CD4-positive, alpha-beta T cell treated with Interleukin-10 for 1 hour (primary cell): ENCODE measurements at regions not wholly inside any gene's neighbourhood (a gene's known extent, or its start where the extent isn't known, plus 50 kb on each side); places are given as distances from the start of the nearest gene placed in this dataset.
"Not testable (repeated sequence)": the region's sequence is repeated elsewhere in the genome, so short reads cannot be mapped to it uniquely, and the experiment has no call there.

ENCODE experiments used
- DNase-seq: peaks from one replicate; pipeline ENCODE4 v3.0.0-alpha.2; 2020

DNA sequence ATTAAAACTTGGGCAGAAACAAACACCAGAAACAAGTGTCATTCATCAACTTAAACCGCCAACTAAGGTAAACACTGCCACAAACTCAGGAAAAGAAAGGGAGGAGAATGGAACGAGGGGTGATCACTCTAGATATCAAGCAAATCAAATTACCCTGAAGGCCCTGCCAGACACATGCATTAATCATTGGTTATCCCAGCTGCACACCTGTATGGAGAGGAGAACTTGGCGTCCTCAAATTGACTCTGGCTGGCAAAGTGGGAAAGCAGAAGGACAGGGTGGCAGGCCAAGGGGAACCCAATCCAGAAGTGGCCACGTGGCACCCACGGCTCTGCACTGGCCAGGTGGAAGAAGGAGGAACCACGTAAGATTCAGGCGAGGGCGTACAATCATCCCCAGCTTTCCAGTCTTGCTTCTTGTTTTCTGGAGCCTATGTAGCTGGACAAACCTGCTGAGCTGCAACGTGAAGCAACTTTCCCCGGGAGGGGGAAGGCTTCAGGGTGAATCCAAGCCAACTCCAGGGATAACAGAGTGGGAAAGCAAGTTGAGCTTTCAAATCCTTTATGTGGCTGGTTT is 156.2 kb upstream of the JARID2 start:
- no peak for DNase-seq

DNA sequence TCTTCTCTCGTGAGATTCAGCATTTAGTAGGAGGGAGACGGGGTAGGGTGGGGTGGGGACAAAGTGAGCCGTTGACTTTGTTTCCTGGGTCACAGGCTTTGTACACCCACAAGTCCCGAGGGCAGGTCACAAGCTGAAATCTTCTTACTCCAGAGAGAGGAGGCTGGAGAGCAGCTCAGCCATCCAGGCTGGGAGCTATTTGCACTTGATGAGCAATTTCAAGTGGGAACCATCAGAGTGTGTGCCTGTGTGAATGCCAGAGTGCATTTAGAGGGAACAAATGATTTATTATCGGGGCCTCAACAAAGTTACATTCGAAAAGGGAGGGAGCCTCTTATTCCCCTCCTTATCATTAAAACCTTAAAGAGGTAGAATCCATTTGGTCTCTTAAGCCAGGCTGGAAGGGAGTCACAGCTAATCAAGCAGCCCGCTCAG is 155.7 kb upstream of the JARID2 start:
- no peak for DNase-seq

GRCh38 chr6:15090745-15091384 is 155.0 kb upstream of the JARID2 start:
- no peak for DNase-seq

- peak; percentile 4 for DNase-seq
These were observed 148.7 kb upstream of the JARID2 start for GRCh38 chr6:15096894-15097837.

- DNase-seq: no peak
These were observed 144.7 kb upstream of the JARID2 start for GRCh38 chr6:15101130-15101529.

GRCh38 chr6:15102241-15102640 is 143.6 kb upstream of the JARID2 start:
- DNase-seq: no peak

- no peak for DNase-seq
These were observed 138.8 kb upstream of the JARID2 start for GRCh38 chr6:15106958-15107643.

DNA sequence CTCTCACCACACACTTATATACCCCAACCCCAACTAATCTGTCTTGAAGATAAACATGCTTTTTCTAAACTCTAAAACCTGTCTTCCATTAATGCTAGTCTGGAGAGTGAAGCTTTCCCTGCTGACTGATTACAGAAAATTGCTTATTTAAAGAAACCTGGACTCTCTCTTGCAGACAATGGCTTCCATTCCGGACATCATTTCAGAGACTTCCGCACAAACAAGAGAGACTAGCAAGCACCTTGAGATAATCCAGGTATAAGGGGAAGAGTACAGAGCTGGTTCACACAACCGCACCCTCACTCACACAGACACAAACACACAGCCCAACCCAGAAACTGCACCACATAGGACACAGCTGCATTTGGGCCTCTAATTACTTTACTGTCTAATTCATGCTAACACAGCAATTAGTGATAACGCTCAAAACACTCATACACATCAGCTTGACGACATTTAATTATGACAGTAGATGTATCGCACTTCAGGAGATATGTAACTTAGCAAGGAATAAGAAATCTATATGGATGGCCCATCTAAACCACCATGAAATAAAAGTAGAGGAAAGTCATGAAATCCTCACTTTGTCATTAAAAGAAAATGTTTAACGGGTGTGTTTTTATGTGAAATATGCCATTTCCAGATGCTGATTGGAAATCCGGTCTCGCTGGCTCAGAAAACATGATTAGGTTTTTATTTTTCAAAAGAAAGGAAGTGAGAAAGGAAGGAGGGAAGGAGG is 138.1 kb upstream of the JARID2 start:
- no peak for DNase-seq

- DNase-seq: no peak
These were observed 137.5 kb upstream of the JARID2 start for GRCh38 chr6:15108383-15108715.

- DNase-seq: no peak
These were observed 136.4 kb upstream of the JARID2 start for GRCh38 chr6:15109338-15110090.

DNA sequence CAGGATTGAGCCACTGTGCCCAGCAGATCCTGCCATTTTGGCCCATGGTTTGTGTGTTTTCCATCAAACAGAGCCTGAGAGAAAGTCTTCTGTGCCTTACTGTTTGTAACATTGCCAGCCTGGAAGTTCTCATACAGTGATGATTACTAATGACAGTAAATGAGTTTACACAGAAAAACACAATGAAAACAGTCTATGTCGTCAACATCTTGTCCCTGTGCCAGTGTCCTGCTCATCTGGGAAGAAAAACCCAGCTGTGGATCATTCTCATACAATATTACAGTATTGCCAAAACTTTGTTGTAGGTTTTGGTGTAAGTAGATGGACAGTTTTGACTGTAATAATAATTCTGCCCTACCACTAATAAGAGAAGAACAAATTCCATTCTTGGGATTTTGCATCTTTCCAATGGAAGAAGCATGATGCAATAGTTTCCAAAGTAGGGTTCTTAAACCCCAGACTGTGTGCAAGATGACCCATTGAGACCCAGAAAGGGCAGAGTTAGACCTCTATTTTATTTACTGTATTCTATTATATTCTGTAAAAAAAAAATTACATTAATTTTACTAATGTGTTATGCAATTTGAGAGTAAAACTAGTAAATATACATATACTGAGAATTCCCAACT is 135.0 kb upstream of the JARID2 start:
- no peak for DNase-seq

- not testable (repeated sequence) for DNase-seq
These were observed 134.3 kb upstream of the JARID2 start for GRCh38 chr6:15111576-15111975.

- DNase-seq: no peak
These were observed 132.3 kb upstream of the JARID2 start for GRCh38 chr6:15113587-15113986.

- DNase-seq: no peak
These were observed 131.8 kb upstream of the JARID2 start for GRCh38 chr6:15114061-15114460.

DNA sequence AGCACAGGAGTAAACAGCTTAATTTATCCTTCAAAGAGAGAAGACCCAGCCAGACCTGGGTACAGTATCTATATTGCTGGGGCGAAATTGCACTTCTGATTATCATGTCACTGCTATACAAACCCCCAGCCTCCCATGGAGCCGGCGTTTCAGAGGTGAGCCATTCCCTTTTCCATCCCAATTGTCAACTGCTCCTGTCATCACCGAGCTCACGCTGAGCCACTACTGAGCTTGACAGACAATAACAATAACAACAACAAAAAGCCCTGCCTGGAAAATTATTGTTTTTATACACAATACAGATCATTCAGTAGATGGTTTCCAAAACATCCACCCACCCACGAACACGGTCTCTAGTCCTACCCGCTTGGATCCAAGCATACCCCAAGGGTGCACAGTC is 129.0 kb upstream of the JARID2 start:
- DNase-seq: no peak

DNA sequence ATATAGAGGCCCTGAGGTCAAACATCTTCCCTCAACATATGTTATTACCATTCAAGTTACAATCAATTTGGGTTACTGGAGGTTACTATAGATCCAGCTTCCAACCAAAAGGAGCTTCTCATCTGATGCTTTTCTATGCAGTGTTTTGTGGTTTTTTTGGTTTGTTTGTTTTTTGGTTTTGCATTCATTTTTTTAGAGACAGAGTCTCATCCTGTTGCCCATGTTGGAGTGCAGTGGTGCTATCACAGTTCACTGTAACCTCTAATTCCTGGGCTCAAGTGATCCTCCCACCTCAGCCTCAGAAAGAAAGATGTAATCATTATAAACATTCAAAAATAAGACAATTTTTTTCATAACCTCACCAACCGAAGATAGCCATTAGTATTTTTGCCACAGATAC is 124.4 kb upstream of the JARID2 start:
- DNase-seq: no peak

GRCh38 chr6:15121977-15122550 is 123.8 kb upstream of the JARID2 start:
- no peak for DNase-seq

- DNase-seq: no peak
These were observed 116.0 kb upstream of the JARID2 start for GRCh38 chr6:15129887-15130286.

DNA sequence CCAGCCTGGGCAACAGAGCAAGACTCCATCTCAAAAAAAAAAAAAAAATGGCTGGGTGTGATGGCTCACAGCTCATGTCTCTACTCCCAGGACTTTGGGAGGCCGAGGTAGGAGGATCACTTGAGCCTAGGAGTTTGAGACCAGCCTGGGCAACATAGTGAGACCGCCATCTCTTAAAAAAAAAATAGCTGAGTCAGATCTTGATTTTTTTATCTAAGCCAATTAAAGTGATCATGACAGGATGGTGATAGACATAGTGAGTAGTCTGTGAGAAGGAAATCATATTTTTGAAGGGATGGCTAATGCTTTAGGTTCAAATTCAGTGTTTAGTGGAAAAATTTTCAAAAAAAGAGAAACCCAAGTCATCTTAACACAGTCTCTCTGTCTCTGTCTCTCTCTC is 114.6 kb upstream of the JARID2 start:
- DNase-seq: no peak

DNA sequence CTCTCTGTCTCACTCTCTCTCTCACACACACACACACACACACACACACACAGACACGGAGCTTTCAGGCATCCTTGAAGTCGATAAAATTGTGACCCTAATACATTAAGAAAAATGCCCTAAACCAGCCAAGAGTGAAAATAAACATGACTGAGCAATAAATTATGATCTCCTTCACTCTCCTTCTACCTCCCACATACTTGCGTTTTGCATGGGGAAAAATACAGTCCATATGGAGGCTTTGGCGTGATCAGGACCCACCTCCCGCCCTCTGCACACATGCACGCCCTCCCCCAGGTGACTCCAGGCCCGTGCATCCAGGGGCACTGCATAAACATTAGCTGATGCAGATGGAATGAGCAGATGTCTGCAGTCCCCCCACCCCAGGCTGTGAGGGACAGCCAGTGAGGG is 114.2 kb upstream of the JARID2 start:
- DNase-seq: no peak

GRCh38 chr6:15132167-15132566 is 113.7 kb upstream of the JARID2 start:
- DNase-seq: no peak
